ENCODE measurements at regions not wholly inside any gene's neighbourhood (a gene's known extent, or its start where the extent isn't known, plus 50 kb on each side); places are given as distances from the start of the nearest gene placed in this dataset.

GRCh38 chr3:13976469-13976868 is 96.6 kb upstream of the WNT7A start:
- intact Hi-C loops (cut with DNase I), result no loop called here
- Histone ChIP-seq H3K27me3 (no peaks in the 10 kb centered on the region), H3K4me3 (no peak overlapping the region), H3K9me3 (peaks cover 0 to 25% (median 15%) of the 10 kb centered on the region in 3 donors), H3K27ac (no peak overlapping the region), H3K36me3 (no peaks in the 10 kb centered on the region), H3K4me1 (no peaks in the 10 kb centered on the region)
- TF ChIP-seq, protein P1, sequence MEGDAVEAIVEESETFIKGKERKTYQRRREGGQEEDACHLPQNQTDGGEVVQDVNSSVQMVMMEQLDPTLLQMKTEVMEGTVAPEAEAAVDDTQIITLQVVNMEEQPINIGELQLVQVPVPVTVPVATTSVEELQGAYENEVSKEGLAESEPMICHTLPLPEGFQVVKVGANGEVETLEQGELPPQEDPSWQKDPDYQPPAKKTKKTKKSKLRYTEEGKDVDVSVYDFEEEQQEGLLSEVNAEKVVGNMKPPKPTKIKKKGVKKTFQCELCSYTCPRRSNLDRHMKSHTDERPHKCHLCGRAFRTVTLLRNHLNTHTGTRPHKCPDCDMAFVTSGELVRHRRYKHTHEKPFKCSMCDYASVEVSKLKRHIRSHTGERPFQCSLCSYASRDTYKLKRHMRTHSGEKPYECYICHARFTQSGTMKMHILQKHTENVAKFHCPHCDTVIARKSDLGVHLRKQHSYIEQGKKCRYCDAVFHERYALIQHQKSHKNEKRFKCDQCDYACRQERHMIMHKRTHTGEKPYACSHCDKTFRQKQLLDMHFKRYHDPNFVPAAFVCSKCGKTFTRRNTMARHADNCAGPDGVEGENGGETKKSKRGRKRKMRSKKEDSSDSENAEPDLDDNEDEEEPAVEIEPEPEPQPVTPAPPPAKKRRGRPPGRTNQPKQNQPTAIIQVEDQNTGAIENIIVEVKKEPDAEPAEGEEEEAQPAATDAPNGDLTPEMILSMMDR (IDR thresholded peaks at IDR 0.05), result no peak
- no peak for TF ChIP-seq POLR2A (IDR thresholded peaks at IDR 0.05)
- no peak for DNase-seq

DNA sequence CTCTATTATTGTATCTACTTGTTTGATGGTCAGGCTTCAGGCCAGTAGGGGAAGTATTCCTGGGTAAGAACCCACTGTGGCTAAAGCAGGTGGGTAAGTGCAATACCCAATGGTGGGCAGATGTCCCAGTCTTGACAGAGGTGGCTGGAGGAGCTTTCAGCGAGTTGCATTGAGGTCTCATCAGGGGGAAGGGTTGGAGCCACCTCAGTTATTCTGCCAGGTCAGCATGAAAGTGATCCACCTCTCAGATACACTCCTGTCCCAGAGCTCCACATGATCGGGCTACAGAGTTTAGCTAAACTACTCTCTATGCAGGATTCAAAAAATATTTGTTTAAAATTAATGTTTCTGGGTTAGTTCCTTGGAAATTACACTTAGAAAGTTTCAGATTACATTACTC is 95.8 kb upstream of the WNT7A start:
- Histone ChIP-seq H3K27ac (no peak overlapping the region), H3K4me1 (no peaks in the 10 kb centered on the region), H3K36me3 (no peaks in the 10 kb centered on the region), H3K27me3 (no peaks in the 10 kb centered on the region), H3K4me3 (no peak overlapping the region), H3K9me3 (peaks cover 0 to 25% (median 15%) of the 10 kb centered on the region in 3 donors)
- TF ChIP-seq, protein P1 (IDR thresholded peaks at IDR 0.05), result no peak
- no peak for TF ChIP-seq POLR2A (IDR thresholded peaks at IDR 0.05)
- WGBS, 2 donors, result 59% methylated on average over 2 of the region's 2 CpGs; no CpG with 5 or more reads in 1 of the 2 donors
- intact Hi-C loops (cut with DNase I), result no loop called here
- no peak for DNase-seq

DNA sequence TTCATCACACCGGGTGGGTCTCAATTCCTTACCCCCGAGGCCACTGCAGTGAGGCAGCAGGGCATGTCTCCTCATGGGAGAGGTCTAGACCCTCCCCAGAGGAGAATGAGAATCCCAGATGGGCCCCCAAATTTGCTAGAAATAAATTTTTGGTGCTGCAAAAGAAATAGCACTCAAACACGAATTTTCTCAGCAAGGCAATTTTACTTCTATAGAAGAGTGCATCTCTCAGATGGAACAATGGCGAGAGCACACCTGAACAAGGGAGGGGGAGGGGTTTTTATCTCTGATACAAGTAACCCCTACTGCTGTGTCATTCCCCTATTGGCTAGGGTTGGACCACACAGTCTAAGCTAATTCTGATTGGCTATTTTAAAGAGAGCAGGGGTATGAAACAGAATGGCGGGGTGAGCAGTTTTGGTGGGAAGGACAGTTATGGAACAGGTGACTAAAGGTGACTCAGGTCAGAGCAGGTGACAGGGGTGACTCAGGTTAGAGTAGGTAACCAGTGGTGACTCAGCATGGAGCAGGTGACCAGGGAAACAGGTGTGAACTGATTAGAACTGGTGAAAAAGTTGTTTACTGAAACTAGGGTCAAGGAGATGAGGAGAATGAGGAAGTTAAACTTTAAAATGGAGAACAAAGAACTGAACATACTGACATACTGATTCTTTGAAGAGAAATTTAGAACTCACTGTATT is 93.0 kb upstream of the WNT7A start:
- Histone ChIP-seq H3K36me3 (no peaks in the 10 kb centered on the region), H3K4me3 (no peak overlapping the region), H3K9me3 (peaks cover 0 to 25% (median 15%) of the 10 kb centered on the region in 3 donors), H3K27ac (no peak overlapping the region), H3K27me3 (no peaks in the 10 kb centered on the region), H3K4me1 (no peaks in the 10 kb centered on the region)
- DNase-seq, result no peak
- TF ChIP-seq POLR2A (IDR thresholded peaks at IDR 0.05), result no peak
- TF ChIP-seq, protein P1 (IDR thresholded peaks at IDR 0.05), result no peak
- WGBS, 2 donors, result 83 to 86% methylated on average over 3 to 5 of the region's 5 CpGs
- intact Hi-C loops (cut with DNase I), result no loop called here

- intact Hi-C loops (cut with DNase I), result no loop called here
- 38% methylated on average over 3 of the region's 3 CpGs for WGBS, 2 donors
- Histone ChIP-seq H3K4me1 (no peaks in the 10 kb centered on the region), H3K27me3 (no peaks in the 10 kb centered on the region), H3K27ac (no peak overlapping the region), H3K9me3 (no peaks in the 10 kb centered on the region), H3K4me3 (no peak overlapping the region), H3K36me3 (no peaks in the 10 kb centered on the region)
- DNase-seq, result no peak
- TF ChIP-seq, protein P1 (IDR thresholded peaks at IDR 0.05), result no peak
- no peak for TF ChIP-seq POLR2A (IDR thresholded peaks at IDR 0.05)
Observed at GRCh38 chr3:13966302-13966701, 86.4 kb upstream of the WNT7A start.

DNA sequence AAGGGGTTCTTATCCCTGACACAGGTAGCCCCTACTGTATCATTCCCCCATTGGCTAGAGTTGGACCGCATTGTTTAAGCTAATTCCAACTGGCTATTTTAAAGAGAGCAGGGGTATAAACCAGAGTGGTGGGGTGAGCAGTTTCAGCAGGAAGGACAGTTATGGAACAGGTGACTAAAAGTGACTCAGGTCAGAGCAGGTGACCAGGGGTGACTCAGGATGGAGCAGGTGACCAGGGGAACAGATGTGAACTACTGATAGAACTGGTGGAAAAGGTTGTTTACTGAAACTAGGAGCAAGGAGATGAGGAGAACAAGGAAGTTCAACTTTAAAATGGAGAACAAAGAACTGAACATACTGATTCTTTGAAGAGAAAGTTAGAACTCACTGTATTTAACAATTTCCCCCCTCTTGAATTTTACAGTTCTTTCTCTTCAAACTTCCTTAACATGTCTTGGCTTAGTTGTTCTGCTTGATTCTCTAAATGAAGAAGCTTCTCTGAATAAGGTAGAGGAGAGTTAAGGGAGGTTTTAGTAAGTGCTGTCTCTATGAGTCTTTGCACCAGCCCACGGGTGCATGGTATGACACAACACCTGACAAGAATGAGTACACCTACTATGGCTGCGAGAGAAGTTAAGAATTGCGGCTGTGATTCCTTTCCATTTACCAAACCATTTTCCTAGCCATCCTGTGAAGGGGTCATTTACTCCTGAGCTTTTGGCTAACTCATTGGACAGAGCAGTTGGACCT is 83.4 kb upstream of the WNT7A start:
- WGBS, 2 donors, result 71 to 86% methylated on average over 4 of the region's 4 CpGs
- intact Hi-C loops (cut with DNase I), result no loop called here

More for the DNA sequence above, 83.4 kb upstream of the WNT7A start:
- H3K4me3 ChIP-seq, result no peak overlapping the region
- no peaks in the 10 kb centered on the region for H3K4me1 ChIP-seq
- H3K9me3 ChIP-seq, result peaks cover 0 to 4% (median 0%) of the 10 kb centered on the region in 3 donors
- DNase-seq, result no peak
- H3K36me3 ChIP-seq, result no peaks in the 10 kb centered on the region
- H3K27me3 ChIP-seq, result no peaks in the 10 kb centered on the region
- TF ChIP-seq POLR2A (IDR thresholded peaks at IDR 0.05), result no peak
- TF ChIP-seq, protein P1 (IDR thresholded peaks at IDR 0.05), result no peak
- H3K27ac ChIP-seq, result no peak overlapping the region
